ENCODE measurements at regions not wholly inside any gene's neighbourhood (a gene's known extent, or its start where the extent isn't known, plus 50 kb on each side); places are given as distances from the start of the nearest gene placed in this dataset.

DNA sequence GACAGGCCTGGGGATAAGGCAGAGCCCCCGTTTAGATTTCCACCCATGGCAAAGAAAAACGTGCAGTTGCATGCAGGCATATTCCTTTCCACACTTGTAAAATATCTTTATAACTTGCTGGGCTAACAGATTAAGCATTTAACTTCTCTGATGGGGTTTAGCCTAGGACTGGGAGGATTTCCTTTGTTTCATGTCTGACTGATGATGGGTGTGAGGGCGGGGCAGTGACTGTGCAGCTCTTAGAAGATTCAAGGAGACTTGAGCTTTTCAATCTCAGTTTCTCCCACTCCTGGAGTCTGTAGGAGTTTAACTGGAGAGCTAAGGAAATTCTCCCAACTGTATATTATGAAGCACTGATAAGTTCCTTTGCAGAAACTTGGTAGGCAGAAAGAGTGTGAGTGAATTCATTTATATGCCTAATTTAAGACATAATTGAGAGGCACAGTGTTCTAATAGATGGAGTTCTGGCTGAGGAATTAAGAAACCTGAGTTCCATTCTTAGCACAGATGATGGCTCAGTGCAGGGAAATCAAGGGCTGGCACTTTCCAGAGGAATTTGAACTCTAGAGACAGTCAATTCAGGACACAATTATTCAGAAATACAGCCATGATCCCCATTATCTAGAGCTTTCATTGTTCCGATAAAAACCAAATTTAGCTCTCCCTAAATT, 214.6 kb upstream of the CNR1 start:
- TF ChIP-seq, protein P1, sequence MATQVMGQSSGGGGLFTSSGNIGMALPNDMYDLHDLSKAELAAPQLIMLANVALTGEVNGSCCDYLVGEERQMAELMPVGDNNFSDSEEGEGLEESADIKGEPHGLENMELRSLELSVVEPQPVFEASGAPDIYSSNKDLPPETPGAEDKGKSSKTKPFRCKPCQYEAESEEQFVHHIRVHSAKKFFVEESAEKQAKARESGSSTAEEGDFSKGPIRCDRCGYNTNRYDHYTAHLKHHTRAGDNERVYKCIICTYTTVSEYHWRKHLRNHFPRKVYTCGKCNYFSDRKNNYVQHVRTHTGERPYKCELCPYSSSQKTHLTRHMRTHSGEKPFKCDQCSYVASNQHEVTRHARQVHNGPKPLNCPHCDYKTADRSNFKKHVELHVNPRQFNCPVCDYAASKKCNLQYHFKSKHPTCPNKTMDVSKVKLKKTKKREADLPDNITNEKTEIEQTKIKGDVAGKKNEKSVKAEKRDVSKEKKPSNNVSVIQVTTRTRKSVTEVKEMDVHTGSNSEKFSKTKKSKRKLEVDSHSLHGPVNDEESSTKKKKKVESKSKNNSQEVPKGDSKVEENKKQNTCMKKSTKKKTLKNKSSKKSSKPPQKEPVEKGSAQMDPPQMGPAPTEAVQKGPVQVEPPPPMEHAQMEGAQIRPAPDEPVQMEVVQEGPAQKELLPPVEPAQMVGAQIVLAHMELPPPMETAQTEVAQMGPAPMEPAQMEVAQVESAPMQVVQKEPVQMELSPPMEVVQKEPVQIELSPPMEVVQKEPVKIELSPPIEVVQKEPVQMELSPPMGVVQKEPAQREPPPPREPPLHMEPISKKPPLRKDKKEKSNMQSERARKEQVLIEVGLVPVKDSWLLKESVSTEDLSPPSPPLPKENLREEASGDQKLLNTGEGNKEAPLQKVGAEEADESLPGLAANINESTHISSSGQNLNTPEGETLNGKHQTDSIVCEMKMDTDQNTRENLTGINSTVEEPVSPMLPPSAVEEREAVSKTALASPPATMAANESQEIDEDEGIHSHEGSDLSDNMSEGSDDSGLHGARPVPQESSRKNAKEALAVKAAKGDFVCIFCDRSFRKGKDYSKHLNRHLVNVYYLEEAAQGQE (IDR thresholded peaks at IDR 0.05; ENCODE audit: insufficient replicate concordance, low read depth): no peak
- TF ChIP-seq GABPA (IDR thresholded peaks at IDR 0.05; ENCODE audit: low read depth) (no peak), POLR2AphosphoS5 (IDR thresholded peaks at IDR 0.05; ENCODE audit: low read depth) (no peak), SPI1 (IDR thresholded peaks at IDR 0.05; ENCODE audit: borderline replicate concordance, low read depth) (no peak)
- TF ChIP-seq, protein P2, sequence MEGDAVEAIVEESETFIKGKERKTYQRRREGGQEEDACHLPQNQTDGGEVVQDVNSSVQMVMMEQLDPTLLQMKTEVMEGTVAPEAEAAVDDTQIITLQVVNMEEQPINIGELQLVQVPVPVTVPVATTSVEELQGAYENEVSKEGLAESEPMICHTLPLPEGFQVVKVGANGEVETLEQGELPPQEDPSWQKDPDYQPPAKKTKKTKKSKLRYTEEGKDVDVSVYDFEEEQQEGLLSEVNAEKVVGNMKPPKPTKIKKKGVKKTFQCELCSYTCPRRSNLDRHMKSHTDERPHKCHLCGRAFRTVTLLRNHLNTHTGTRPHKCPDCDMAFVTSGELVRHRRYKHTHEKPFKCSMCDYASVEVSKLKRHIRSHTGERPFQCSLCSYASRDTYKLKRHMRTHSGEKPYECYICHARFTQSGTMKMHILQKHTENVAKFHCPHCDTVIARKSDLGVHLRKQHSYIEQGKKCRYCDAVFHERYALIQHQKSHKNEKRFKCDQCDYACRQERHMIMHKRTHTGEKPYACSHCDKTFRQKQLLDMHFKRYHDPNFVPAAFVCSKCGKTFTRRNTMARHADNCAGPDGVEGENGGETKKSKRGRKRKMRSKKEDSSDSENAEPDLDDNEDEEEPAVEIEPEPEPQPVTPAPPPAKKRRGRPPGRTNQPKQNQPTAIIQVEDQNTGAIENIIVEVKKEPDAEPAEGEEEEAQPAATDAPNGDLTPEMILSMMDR (IDR thresholded peaks at IDR 0.05; ENCODE audit: insufficient read depth, low read length): no peak
- Histone ChIP-seq H3K27me3 (ENCODE audit: insufficient read depth, poor library complexity, severe bottlenecking) (no peaks in the 10 kb centered on the region), H3K27ac (replicated peaks) (no peak overlapping the region), H3K4me3 (replicated peaks; ENCODE audit: insufficient read depth, low read length) (no peak overlapping the region)
- DNase-seq (ENCODE audit: low read depth in 1 of 2, low spot score in 1 of 2): no peak

DNA sequence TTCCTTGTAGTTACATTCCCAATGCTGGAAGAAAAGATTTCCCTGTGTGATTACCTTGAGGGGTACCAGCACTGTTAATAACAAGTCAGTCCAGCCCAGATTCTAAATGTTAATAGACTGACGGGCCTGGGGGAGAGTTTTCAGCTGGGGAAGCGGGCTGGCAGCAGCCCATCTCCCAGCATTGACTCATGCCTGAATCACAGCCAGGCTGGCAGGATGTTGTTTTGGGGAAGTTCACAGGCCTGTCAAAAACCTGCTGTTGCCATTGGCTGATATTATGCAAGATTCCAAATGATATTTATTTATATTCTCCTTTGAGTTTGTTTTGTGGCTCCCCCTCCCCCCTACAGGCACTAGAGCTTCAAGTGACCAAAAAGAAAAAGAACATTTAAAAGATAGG, 213.9 kb upstream of the CNR1 start:
- H3K27me3 ChIP-seq (ENCODE audit: insufficient read depth, poor library complexity, severe bottlenecking): no peaks in the 10 kb centered on the region
- H3K27ac ChIP-seq (replicated peaks): no peak overlapping the region
- H3K4me3 ChIP-seq (replicated peaks; ENCODE audit: insufficient read depth, low read length): no peak overlapping the region
- TF ChIP-seq, protein P2 (IDR thresholded peaks at IDR 0.05; ENCODE audit: insufficient read depth, low read length): no peak
- no peak for TF ChIP-seq GABPA (IDR thresholded peaks at IDR 0.05; ENCODE audit: low read depth)
- TF ChIP-seq, protein P1 (IDR thresholded peaks at IDR 0.05; ENCODE audit: insufficient replicate concordance, low read depth): no peak
- DNase-seq (ENCODE audit: low read depth in 1 of 2, low spot score in 1 of 2): peak; percentile 6 to 38

DNA sequence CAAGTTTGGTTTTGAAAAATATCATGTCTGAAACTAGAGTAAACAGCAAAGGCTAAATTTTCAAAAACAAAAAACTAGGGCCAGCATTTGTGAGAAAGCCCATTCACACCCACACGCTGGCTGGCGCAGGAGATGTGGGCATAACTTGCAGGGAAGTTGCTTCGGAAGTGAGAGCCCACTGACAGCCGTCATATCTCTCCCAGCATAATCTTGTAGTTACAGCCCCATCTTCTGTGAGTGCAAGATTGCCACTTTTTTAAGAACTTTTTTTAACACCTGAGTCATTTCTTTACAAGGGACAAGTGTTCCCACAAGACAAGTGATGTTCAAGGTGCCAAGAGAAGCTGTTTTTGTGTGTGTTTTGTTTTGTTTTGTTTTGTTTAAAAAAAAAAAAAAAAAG, 212.5 kb upstream of the CNR1 start:
- TF ChIP-seq SPI1 (IDR thresholded peaks at IDR 0.05; ENCODE audit: borderline replicate concordance, low read depth) (no peak), POLR2AphosphoS5 (IDR thresholded peaks at IDR 0.05; ENCODE audit: low read depth) (no peak), GABPA (IDR thresholded peaks at IDR 0.05; ENCODE audit: low read depth) (no peak)
- TF ChIP-seq, protein P2 (IDR thresholded peaks at IDR 0.05; ENCODE audit: insufficient read depth, low read length): no peak
- TF ChIP-seq, protein P1 (IDR thresholded peaks at IDR 0.05; ENCODE audit: insufficient replicate concordance, low read depth): no peak
- DNase-seq (ENCODE audit: low read depth in 1 of 2, low spot score in 1 of 2): no peak
- Histone ChIP-seq H3K27me3 (ENCODE audit: insufficient read depth, poor library complexity, severe bottlenecking) (no peaks in the 10 kb centered on the region), H3K4me3 (replicated peaks; ENCODE audit: insufficient read depth, low read length) (no peak overlapping the region), H3K27ac (replicated peaks) (no peak overlapping the region)
